ENCODE measurements at regions not wholly inside any gene's neighbourhood (a gene's known extent, or its start where the extent isn't known, plus 50 kb on each side); places are given as distances from the start of the nearest gene placed in this dataset.

- TF ChIP-seq POLR2A (IDR thresholded peaks at IDR 0.05; ENCODE audit: low read depth, low read length) = no peak
- FAIRE-seq = no peak
- DNase-seq (ENCODE audit: insufficient read length, low spot score) = no peak
Measured at GRCh38 chr20:40232756-40233155, 456.3 kb downstream of the MAFB start.

GRCh38 chr20:40232273-40232672 is 456.8 kb downstream of the MAFB start:
- FAIRE-seq = no peak
- no peak for DNase-seq (ENCODE audit: insufficient read length, low spot score)
- TF ChIP-seq POLR2A (IDR thresholded peaks at IDR 0.05; ENCODE audit: low read depth, low read length) = no peak

- no peak for TF ChIP-seq POLR2A (IDR thresholded peaks at IDR 0.05; ENCODE audit: low read depth, low read length)
- FAIRE-seq (no peak), DNase-seq (ENCODE audit: insufficient read length, low spot score) (no peak)
Measured at GRCh38 chr20:40230486-40230885, 458.6 kb downstream of the MAFB start.

- DNase-seq (ENCODE audit: insufficient read length, low spot score) (no peak), FAIRE-seq (no peak)
- TF ChIP-seq POLR2A (IDR thresholded peaks at IDR 0.05; ENCODE audit: low read depth, low read length) = no peak
Measured at GRCh38 chr20:40225596-40225995, 463.4 kb downstream of the MAFB start.

GRCh38 chr20:40223810-40224209 is 465.2 kb downstream of the MAFB start:
- FAIRE-seq (no peak), DNase-seq (ENCODE audit: insufficient read length, low spot score) (no peak)
- TF ChIP-seq POLR2A (IDR thresholded peaks at IDR 0.05; ENCODE audit: low read depth, low read length) = no peak

- no peak for FAIRE-seq
- TF ChIP-seq POLR2A (IDR thresholded peaks at IDR 0.05; ENCODE audit: low read depth, low read length) = no peak
- no peak for DNase-seq (ENCODE audit: insufficient read length, low spot score)
Measured at GRCh38 chr20:40218971-40219370, 470.1 kb downstream of the MAFB start.

GRCh38 chr20:40218316-40218969 is 470.6 kb downstream of the MAFB start:
- TF ChIP-seq POLR2A (IDR thresholded peaks at IDR 0.05; ENCODE audit: low read depth, low read length) = no peak
- FAIRE-seq (no peak), DNase-seq (ENCODE audit: insufficient read length, low spot score) (no peak)

GRCh38 chr20:40207655-40208054 is 481.4 kb downstream of the MAFB start:
- no peak for FAIRE-seq
- no peak for TF ChIP-seq POLR2A (IDR thresholded peaks at IDR 0.05; ENCODE audit: low read depth, low read length)
- DNase-seq (ENCODE audit: insufficient read length, low spot score) = no peak

GRCh38 chr20:40205971-40206370 is 483.1 kb downstream of the MAFB start:
- DNase-seq (ENCODE audit: insufficient read length, low spot score) (no peak), FAIRE-seq (no peak)
- no peak for TF ChIP-seq POLR2A (IDR thresholded peaks at IDR 0.05; ENCODE audit: low read depth, low read length)

- DNase-seq (ENCODE audit: insufficient read length, low spot score) = no peak
- TF ChIP-seq POLR2A (IDR thresholded peaks at IDR 0.05; ENCODE audit: low read depth, low read length) = no peak
- no peak for FAIRE-seq
Measured at GRCh38 chr20:40203032-40203431, 486.0 kb downstream of the MAFB start.

- TF ChIP-seq POLR2A (IDR thresholded peaks at IDR 0.05; ENCODE audit: low read depth, low read length) = no peak
- FAIRE-seq (no peak), DNase-seq (ENCODE audit: insufficient read length, low spot score) (no peak)
Measured at GRCh38 chr20:40197691-40198090, 491.3 kb downstream of the MAFB start.

- FAIRE-seq (no peak), DNase-seq (ENCODE audit: insufficient read length, low spot score) (no peak)
Measured at GRCh38 chr20:40196846-40197436, 492.1 kb downstream of the MAFB start.

GRCh38 chr20:40195742-40196141 is 493.3 kb downstream of the MAFB start:
- DNase-seq (ENCODE audit: insufficient read length, low spot score) = no peak
- no peak for TF ChIP-seq POLR2A (IDR thresholded peaks at IDR 0.05; ENCODE audit: low read depth, low read length)
- no peak for FAIRE-seq

More at GRCh38 chr20:40196846-40197436, 492.1 kb downstream of the MAFB start:
- TF ChIP-seq POLR2A (IDR thresholded peaks at IDR 0.05; ENCODE audit: low read depth, low read length) = no peak

GRCh38 chr20:40192529-40192928 is 496.5 kb downstream of the MAFB start:
- no peak for TF ChIP-seq POLR2A (IDR thresholded peaks at IDR 0.05; ENCODE audit: low read depth, low read length)
- DNase-seq (ENCODE audit: insufficient read length, low spot score) (no peak), FAIRE-seq (no peak)

- no peak for DNase-seq (ENCODE audit: insufficient read length, low spot score)
- FAIRE-seq = no peak
- TF ChIP-seq POLR2A (IDR thresholded peaks at IDR 0.05; ENCODE audit: low read depth, low read length) = no peak
Measured at GRCh38 chr20:40192081-40192480, 497.0 kb downstream of the MAFB start.

All from H54 (cell line).